Small intestine (tissue), 7 donors: ENCODE measurements at regions not wholly inside any gene's neighbourhood (a gene's known extent, or its start where the extent isn't known, plus 50 kb on each side); places are given as distances from the start of the nearest gene placed in this dataset.

Experiments
- DNase-seq, 2 donors: peaks; one replicate each; pipeline versions ENCODE4 v3.0.0 to v3.0.0-alpha.2; 2013
- FAIRE-seq: peaks from 2 replicates; lab custom pipeline; 2012; peaks lifted over from hg19 to GRCh38; lab: Jason Lieb, UNC
- H3K27ac ChIP-seq, 3 donors: one replicate each; pipeline ENCODE4 v1.5.1; 2013; ENCODE audit warnings: low read length in 2 of 3, mild to moderate bottlenecking in 2 of 3, control low read depth in 1 of 3, inconsistent platforms in 1 of 3, low read depth in 1 of 3, moderate library complexity in 1 of 3
- H3K27me3 ChIP-seq, 3 donors: one replicate each; pipeline ENCODE4 v1.6.1; 2013; ENCODE audit warnings: low read length in 3 of 3, inconsistent platforms in 1 of 3; ENCODE audit not compliant: control insufficient read depth in 3 of 3, insufficient read depth in 3 of 3
- H3K36me3 ChIP-seq, 3 donors: one replicate each; pipeline ENCODE4 v1.6.1; 2013; ENCODE audit warnings: low read length in 3 of 3, inconsistent platforms in 1 of 3, low read depth in 1 of 3, mild to moderate bottlenecking in 1 of 3, moderate library complexity in 1 of 3; ENCODE audit not compliant: control insufficient read depth in 3 of 3, insufficient read depth in 2 of 3
- H3K4me1 ChIP-seq, 3 donors: one replicate each; pipeline ENCODE4 v1.6.1; 2013; ENCODE audit warnings: low read length in 2 of 3, inconsistent platforms in 1 of 3, low read depth in 1 of 3, mild to moderate bottlenecking in 1 of 3, moderate library complexity in 1 of 3; ENCODE audit not compliant: control insufficient read depth in 3 of 3, insufficient read depth in 2 of 3
- H3K4me3 ChIP-seq, 3 donors: one replicate each; pipeline ENCODE4 v1.5.1; 2013; ENCODE audit warnings: low read length in 3 of 3, control low read depth in 1 of 3, inconsistent platforms in 1 of 3, low read depth in 1 of 3, mild to moderate bottlenecking in 1 of 3, moderate library complexity in 1 of 3
- H3K9me3 ChIP-seq, 2 donors: one replicate each; pipeline ENCODE4 v1.6.1; 2013; ENCODE audit warnings: low read depth in 1 of 2, low read length in 1 of 2; ENCODE audit not compliant: control insufficient read depth in 2 of 2, insufficient read depth in 1 of 2
- WGBS, 3 donors: extraction: QIAGEN DNeasy Blood & Tissue Kit; methylation state at CpG; one replicate each; pipeline ENCODE4 v1.1.7; 2013; 5-methylcytosine and 5-hydroxymethylcytosine counted together
- donor health status: healthy with polysubstance abuse.
- donor health status: control.
- donor health status: control.
- donor health status: Bipolar disorder and iron deficiency.
- donor health status: healthy.

GRCh38 chr18:38421021-38421420 lies 855.4 kb upstream of the CELF4 start:
- Histone ChIP-seq H3K4me3 (no peak overlapping the region), H3K4me1 (no peaks in the 10 kb centered on the region), H3K9me3 (no peaks in the 10 kb centered on the region), H3K36me3 (no peaks in the 10 kb centered on the region), H3K27ac (no peak overlapping the region), H3K27me3 (no peaks in the 10 kb centered on the region)
- FAIRE-seq (no peak), DNase-seq (no peak)
- 61 to 83% (median 75%) methylated on average over 10 of the region's 10 CpGs for WGBS, 3 donors

- H3K27ac ChIP-seq = no peak overlapping the region
- DNase-seq (no peak), FAIRE-seq (no peak)
- H3K4me1 ChIP-seq = no peaks in the 10 kb centered on the region
- WGBS, 3 donors = 36 to 70% (median 49%) methylated on average over 3 of the region's 3 CpGs
- H3K9me3 ChIP-seq = no peaks in the 10 kb centered on the region
- no peaks in the 10 kb centered on the region for H3K27me3 ChIP-seq
- H3K36me3 ChIP-seq = no peaks in the 10 kb centered on the region
- no peak overlapping the region for H3K4me3 ChIP-seq
Observed at GRCh38 chr18:38420611-38421010, 855.0 kb upstream of the CELF4 start.

GRCh38 chr18:38415811-38416210 lies 850.2 kb upstream of the CELF4 start:
- no peaks in the 10 kb centered on the region for H3K9me3 ChIP-seq
- no peak overlapping the region for H3K4me3 ChIP-seq
- FAIRE-seq (no peak), DNase-seq (no peak)
- H3K36me3 ChIP-seq = no peaks in the 10 kb centered on the region
- H3K27ac ChIP-seq = no peak overlapping the region
- no peaks in the 10 kb centered on the region for H3K27me3 ChIP-seq
- 65 to 82% (median 70%) methylated on average over 4 of the region's 4 CpGs for WGBS, 3 donors
- no peaks in the 10 kb centered on the region for H3K4me1 ChIP-seq

GRCh38 chr18:38413193-38413592 lies 847.6 kb upstream of the CELF4 start:
- no peak overlapping the region for H3K27ac ChIP-seq
- 70 to 87% (median 76%) methylated on average over 2 of the region's 2 CpGs for WGBS, 3 donors
- H3K36me3 ChIP-seq = no peaks in the 10 kb centered on the region
- H3K4me1 ChIP-seq = no peaks in the 10 kb centered on the region
- no peaks in the 10 kb centered on the region for H3K27me3 ChIP-seq
- no peak for FAIRE-seq
- DNase-seq = no peak
- H3K4me3 ChIP-seq = no peak overlapping the region
- H3K9me3 ChIP-seq = peaks cover 0 to 2% of the 10 kb centered on the region in 2 donors

GRCh38 chr18:38406607-38407006 lies 841.0 kb upstream of the CELF4 start:
- no peak for FAIRE-seq
- no peak for DNase-seq
- Histone ChIP-seq H3K4me1 (no peaks in the 10 kb centered on the region), H3K27me3 (no peaks in the 10 kb centered on the region), H3K27ac (no peak overlapping the region), H3K9me3 (peaks cover 0 to 2% of the 10 kb centered on the region in 2 donors), H3K36me3 (no peaks in the 10 kb centered on the region), H3K4me3 (no peak overlapping the region)
- 62 to 68% (median 63%) methylated on average over 4 of the region's 4 CpGs for WGBS, 3 donors

GRCh38 chr18:38402509-38402908 lies 836.9 kb upstream of the CELF4 start:
- no peaks in the 10 kb centered on the region for H3K4me1 ChIP-seq
- no peaks in the 10 kb centered on the region for H3K27me3 ChIP-seq
- FAIRE-seq (no peak), DNase-seq (no peak)
- WGBS, 3 donors = 50 to 69% (median 62%) methylated on average over 3 of the region's 3 CpGs
- H3K4me3 ChIP-seq = no peak overlapping the region
- H3K36me3 ChIP-seq = no peaks in the 10 kb centered on the region
- no peak overlapping the region for H3K27ac ChIP-seq
- H3K9me3 ChIP-seq = no peaks in the 10 kb centered on the region

GRCh38 chr18:38397094-38397493 lies 831.5 kb upstream of the CELF4 start:
- FAIRE-seq (no peak), DNase-seq (no peak)
- H3K4me1 ChIP-seq = no peaks in the 10 kb centered on the region
- no peaks in the 10 kb centered on the region for H3K27me3 ChIP-seq
- no peak overlapping the region for H3K27ac ChIP-seq
- no peak overlapping the region for H3K4me3 ChIP-seq
- H3K9me3 ChIP-seq = no peaks in the 10 kb centered on the region
- no peaks in the 10 kb centered on the region for H3K36me3 ChIP-seq

GRCh38 chr18:38386146-38386545 lies 820.5 kb upstream of the CELF4 start:
- Histone ChIP-seq H3K4me1 (no peaks in the 10 kb centered on the region), H3K36me3 (no peaks in the 10 kb centered on the region), H3K27ac (no peak overlapping the region), H3K9me3 (no peaks in the 10 kb centered on the region), H3K4me3 (no peak overlapping the region), H3K27me3 (no peaks in the 10 kb centered on the region)
- 32 to 53% (median 37%) methylated on average over 1 of the region's 1 CpG for WGBS, 3 donors
- DNase-seq = no peak
- no peak for FAIRE-seq
